Mucosa of gallbladder (tissue), 1 donor: ENCODE measurements at regions not wholly inside any gene's neighbourhood (a gene's known extent, or its start where the extent isn't known, plus 50 kb on each side); places are given as distances from the start of the nearest gene placed in this dataset.

Experiments
- DNase-seq: peaks from one replicate; pipeline ENCODE4 v3.0.0-alpha.2; 2020; ENCODE audit warnings: low spot score
- donor health status: DM: no; HTN: no; CAD: no.

DNA sequence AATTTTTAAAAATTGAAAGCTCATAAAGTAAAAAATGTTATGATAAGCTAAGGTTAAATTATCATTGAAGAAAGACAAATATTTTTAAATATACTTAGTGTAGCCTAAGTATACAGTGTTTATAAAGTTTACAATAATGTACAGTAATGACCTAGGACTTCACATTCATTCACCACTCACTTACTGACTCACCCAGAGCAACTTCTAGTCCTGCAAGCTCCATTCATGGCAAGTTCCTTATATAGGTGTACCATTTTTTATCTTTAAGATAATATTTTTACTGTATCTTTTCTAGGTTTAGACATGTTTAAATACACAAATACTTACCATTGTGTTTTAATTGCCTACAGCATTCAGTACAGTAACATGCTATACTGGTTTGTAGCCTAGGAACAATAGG lies 112.3 kb upstream of the RADX start:
- no peak for DNase-seq

DNA sequence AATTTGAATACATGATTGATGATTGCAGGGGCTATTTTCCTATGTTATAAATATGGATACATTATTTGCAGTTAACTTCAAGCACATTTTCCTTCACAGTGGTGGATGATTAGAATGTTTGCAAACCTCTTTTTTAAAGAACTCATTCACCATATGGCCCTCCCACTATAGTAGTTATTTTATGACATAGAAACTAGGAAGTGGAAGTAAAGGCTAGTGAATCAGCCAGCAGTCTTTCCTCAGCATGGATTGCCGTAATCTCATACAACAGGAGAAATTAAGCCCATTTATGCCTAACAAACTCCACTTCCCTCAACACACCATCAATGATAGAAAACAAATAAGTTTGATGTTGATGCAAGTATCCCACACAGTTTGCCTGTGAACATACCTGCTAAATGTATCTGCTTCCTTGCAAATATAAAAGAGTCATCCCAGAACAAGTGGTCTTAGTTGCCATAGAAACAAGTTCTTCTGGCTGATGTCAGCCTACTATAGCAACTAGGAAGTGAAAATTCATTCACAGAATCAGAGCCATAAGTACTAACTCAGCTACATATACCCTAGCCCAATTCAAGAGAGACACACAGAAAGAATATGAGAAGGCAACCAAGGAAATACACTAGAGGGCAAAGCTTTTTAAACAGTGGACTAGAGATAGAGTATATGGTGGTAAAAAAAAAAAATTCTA lies 100.9 kb upstream of the RADX start:
- DNase-seq = no peak
